ENCODE measurements at regions not wholly inside any gene's neighbourhood (a gene's known extent, or its start where the extent isn't known, plus 50 kb on each side); places are given as distances from the start of the nearest gene placed in this dataset.

DNA sequence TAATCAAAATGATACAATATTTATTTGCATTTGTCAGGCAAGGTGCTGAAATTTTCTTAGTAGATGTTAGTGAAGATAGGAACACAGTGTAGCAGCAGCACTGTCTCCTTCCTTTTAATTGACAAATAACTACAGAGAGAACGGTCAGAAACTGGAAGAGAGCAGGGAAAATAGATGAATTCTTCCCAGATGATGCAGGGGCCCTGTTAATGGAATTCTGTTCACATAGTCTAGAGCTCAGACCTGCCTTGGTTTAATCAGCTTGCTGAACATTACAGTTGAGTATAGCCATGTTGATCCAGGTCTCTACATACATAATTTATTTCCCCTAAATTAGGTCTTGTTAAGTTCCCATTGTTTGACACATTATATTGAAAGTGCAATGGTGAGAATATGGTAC is 127.4 kb downstream of the SLC17A6 start:
- no peak for TF ChIP-seq CTCF (IDR thresholded peaks at IDR 0.05)
- Histone ChIP-seq H3K9me3 (ENCODE audit: control insufficient read depth in 1 of 2, insufficient read depth in 1 of 2, low read length in 2 of 2) (no peaks in the 10 kb centered on the region), H3K36me3 (ENCODE audit: insufficient read depth, low read length) (no peaks in the 10 kb centered on the region), H3K4me3 (ENCODE audit: low read length) (no peak overlapping the region), H3K27me3 (ENCODE audit: control insufficient read depth in 1 of 2, insufficient read depth in 2 of 2, low read length in 2 of 2) (no peaks in the 10 kb centered on the region), H3K4me1 (ENCODE audit: insufficient read depth, low read length) (no peaks in the 10 kb centered on the region), H3K27ac (ENCODE audit: low read depth in 1 of 2, low read length in 2 of 2) (no peak overlapping the region)
- Mint-ChIP-seq H3K27me3 (peaks cover 32% of the 10 kb centered on the region), H3K36me3 (ENCODE audit: low read depth) (no peaks in the 10 kb centered on the region), H3K9me3 (no peaks in the 10 kb centered on the region), H3K27ac (no peak overlapping the region), H3K4me1 (ENCODE audit: low read depth) (no peaks in the 10 kb centered on the region), H3K4me3 (no peak overlapping the region)
- POLR2A ChIA-PET: no interaction called here
- CTCF ChIA-PET: interaction anchor here (0.6 kb wide), 1 partner anchor 903 kb away, joined by 3 read pairs; no protein-coding TSS in a partner anchor
- ATAC-seq (ENCODE audit: poor library complexity): no peak
- no peak for DNase-seq
- intact Hi-C loops (cut with DNase I, micrococcal nuclease): no loop called here

- Mint-ChIP-seq H3K27me3 (peaks cover 25% of the 10 kb centered on the region), H3K4me1 (ENCODE audit: low read depth) (no peaks in the 10 kb centered on the region)
- POLR2A ChIA-PET: no interaction called here
Measured at GRCh38 chr11:22461626-22462025, 123.4 kb downstream of the SLC17A6 start.

GRCh38 chr11:22460181-22460580 is 122.0 kb downstream of the SLC17A6 start:
- ChIA-PET CTCF (no interaction called here), POLR2A (no interaction called here)
- DNase-seq (no peak), ATAC-seq (ENCODE audit: poor library complexity) (no peak)
- H3K4me1 ChIP-seq (ENCODE audit: insufficient read depth, low read length): no peaks in the 10 kb centered on the region
- H3K4me3 Mint-ChIP-seq: no peak overlapping the region
- no peak overlapping the region for H3K4me3 ChIP-seq (ENCODE audit: low read length)
- H3K27ac ChIP-seq (ENCODE audit: low read depth in 1 of 2, low read length in 2 of 2): no peak overlapping the region
- H3K27me3 ChIP-seq (ENCODE audit: control insufficient read depth in 1 of 2, insufficient read depth in 2 of 2, low read length in 2 of 2): no peaks in the 10 kb centered on the region
- H3K9me3 Mint-ChIP-seq: no peaks in the 10 kb centered on the region
- no peaks in the 10 kb centered on the region for H3K36me3 Mint-ChIP-seq (ENCODE audit: low read depth)
- intact Hi-C loops (cut with DNase I, micrococcal nuclease): no loop called here
- no peak for TF ChIP-seq CTCF (IDR thresholded peaks at IDR 0.05)
- H3K9me3 ChIP-seq (ENCODE audit: control insufficient read depth in 1 of 2, insufficient read depth in 1 of 2, low read length in 2 of 2): no peaks in the 10 kb centered on the region
- H3K27ac Mint-ChIP-seq: no peak overlapping the region
- H3K36me3 ChIP-seq (ENCODE audit: insufficient read depth, low read length): no peaks in the 10 kb centered on the region
- no peaks in the 10 kb centered on the region for H3K4me1 Mint-ChIP-seq (ENCODE audit: low read depth)
- peaks cover 28% of the 10 kb centered on the region for H3K27me3 Mint-ChIP-seq

More at GRCh38 chr11:22461626-22462025, 123.4 kb downstream of the SLC17A6 start:
- Histone ChIP-seq H3K27ac (ENCODE audit: low read depth in 1 of 2, low read length in 2 of 2) (no peak overlapping the region), H3K4me1 (ENCODE audit: insufficient read depth, low read length) (no peaks in the 10 kb centered on the region), H3K27me3 (ENCODE audit: control insufficient read depth in 1 of 2, insufficient read depth in 2 of 2, low read length in 2 of 2) (no peaks in the 10 kb centered on the region), H3K36me3 (ENCODE audit: insufficient read depth, low read length) (no peaks in the 10 kb centered on the region), H3K9me3 (ENCODE audit: control insufficient read depth in 1 of 2, insufficient read depth in 1 of 2, low read length in 2 of 2) (no peaks in the 10 kb centered on the region), H3K4me3 (ENCODE audit: low read length) (no peak overlapping the region)
- Mint-ChIP-seq H3K36me3 (ENCODE audit: low read depth) (no peaks in the 10 kb centered on the region), H3K27ac (no peak overlapping the region), H3K4me3 (no peak overlapping the region), H3K9me3 (no peaks in the 10 kb centered on the region)
- CTCF ChIA-PET: interaction anchor here (1.4 kb wide), 1 partner anchor 12 kb away, joined by 3 read pairs; no protein-coding TSS in a partner anchor
- DNase-seq (no peak), ATAC-seq (ENCODE audit: poor library complexity) (no peak)
- intact Hi-C loops (cut with DNase I, micrococcal nuclease): no loop called here
- TF ChIP-seq CTCF (IDR thresholded peaks at IDR 0.05): no peak

Measured in CD4-positive, alpha-beta T cell (primary cell).